ENCODE measurements at regions not wholly inside any gene's neighbourhood (a gene's known extent, or its start where the extent isn't known, plus 50 kb on each side); places are given as distances from the start of the nearest gene placed in this dataset.

GRCh38 chr2:106010818-106011355 is 183.2 kb downstream of the UXS1 start:
- no peak overlapping the region for H3K27ac ChIP-seq (replicated peaks)
- TF ChIP-seq GABPA (IDR thresholded peaks at IDR 0.05; ENCODE audit: low read depth) (no peak), REST (IDR thresholded peaks at IDR 0.05; ENCODE audit: insufficient replicate concordance, low read depth) (no peak), CTCF (IDR thresholded peaks at IDR 0.05; ENCODE audit: insufficient read depth, low read length) (no peak), POLR2AphosphoS5 (IDR thresholded peaks at IDR 0.05; ENCODE audit: low read depth) (no peak), SPI1 (IDR thresholded peaks at IDR 0.05; ENCODE audit: borderline replicate concordance, low read depth) (no peak)

GRCh38 chr2:106009096-106009495 is 185.0 kb downstream of the UXS1 start:
- no peak overlapping the region for H3K4me3 ChIP-seq (replicated peaks; ENCODE audit: insufficient read depth, low read length)
- H3K27me3 ChIP-seq (ENCODE audit: insufficient read depth, poor library complexity, severe bottlenecking), result no peaks in the 10 kb centered on the region
- DNase-seq (ENCODE audit: low read depth in 1 of 2, low spot score in 1 of 2), result no peak
- TF ChIP-seq SPI1 (IDR thresholded peaks at IDR 0.05; ENCODE audit: borderline replicate concordance, low read depth), result no peak
- no peak for TF ChIP-seq REST (IDR thresholded peaks at IDR 0.05; ENCODE audit: insufficient replicate concordance, low read depth)
- no peak for TF ChIP-seq POLR2AphosphoS5 (IDR thresholded peaks at IDR 0.05; ENCODE audit: low read depth)
- no peak for TF ChIP-seq CTCF (IDR thresholded peaks at IDR 0.05; ENCODE audit: insufficient read depth, low read length)
- no peak for TF ChIP-seq GABPA (IDR thresholded peaks at IDR 0.05; ENCODE audit: low read depth)
- no peak overlapping the region for H3K27ac ChIP-seq (replicated peaks)

More at GRCh38 chr2:106010818-106011355, 183.2 kb downstream of the UXS1 start:
- no peak overlapping the region for H3K4me3 ChIP-seq (replicated peaks; ENCODE audit: insufficient read depth, low read length)
- no peak for DNase-seq (ENCODE audit: low read depth in 1 of 2, low spot score in 1 of 2)
- H3K27me3 ChIP-seq (ENCODE audit: insufficient read depth, poor library complexity, severe bottlenecking), result no peaks in the 10 kb centered on the region

GRCh38 chr2:106004851-106005250 is 189.2 kb downstream of the UXS1 start:
- TF ChIP-seq CTCF (IDR thresholded peaks at IDR 0.05; ENCODE audit: insufficient read depth, low read length) (no peak), GABPA (IDR thresholded peaks at IDR 0.05; ENCODE audit: low read depth) (no peak), SPI1 (IDR thresholded peaks at IDR 0.05; ENCODE audit: borderline replicate concordance, low read depth) (no peak), POLR2AphosphoS5 (IDR thresholded peaks at IDR 0.05; ENCODE audit: low read depth) (no peak), REST (IDR thresholded peaks at IDR 0.05; ENCODE audit: insufficient replicate concordance, low read depth) (no peak)
- no peak for DNase-seq (ENCODE audit: low read depth in 1 of 2, low spot score in 1 of 2)
- Histone ChIP-seq H3K4me3 (replicated peaks; ENCODE audit: insufficient read depth, low read length) (no peak overlapping the region), H3K27ac (replicated peaks) (no peak overlapping the region), H3K27me3 (ENCODE audit: insufficient read depth, poor library complexity, severe bottlenecking) (no peaks in the 10 kb centered on the region)
